ENCODE measurements at regions not wholly inside any gene's neighbourhood (a gene's known extent, or its start where the extent isn't known, plus 50 kb on each side); places are given as distances from the start of the nearest gene placed in this dataset.

- TF ChIP-seq CTCF (conservative IDR thresholded peaks at IDR 0.05): no peak
- TF ChIP-seq ZFX (IDR thresholded peaks at IDR 0.05): no peak
Observed at GRCh38 chr6:94041945-94042709, 622.8 kb upstream of the EPHA7 start.
